HG03060 (cell line): ENCODE measurements at regions not wholly inside any gene's neighbourhood (a gene's known extent, or its start where the extent isn't known, plus 50 kb on each side); places are given as distances from the start of the nearest gene placed in this dataset.

Source experiments
- ATAC-seq: cut with Tn5 transposase; IDR thresholded peaks from one replicate; pipeline ENCODE4 v1.9.1; 2021; ENCODE audit warnings: low read depth, moderate number of reproducible peaks; ENCODE audit not compliant: unreplicated experiment

- no peak for ATAC-seq
These were observed 225.6 kb upstream of the IGFBP3 start for GRCh38 chr7:46146454-46147255.

- no peak for ATAC-seq
These were observed 224.3 kb upstream of the IGFBP3 start for GRCh38 chr7:46145412-46145811.

GRCh38 chr7:46143949-46144917 lies 223.2 kb upstream of the IGFBP3 start:
- ATAC-seq = no peak

- ATAC-seq = no peak
These were observed 222.3 kb upstream of the IGFBP3 start for GRCh38 chr7:46143421-46143820.

GRCh38 chr7:46139079-46139478 lies 218.0 kb upstream of the IGFBP3 start:
- peak; percentile 86 for ATAC-seq

- no peak for ATAC-seq
These were observed 216.7 kb upstream of the IGFBP3 start for GRCh38 chr7:46137725-46138124.

- ATAC-seq = no peak
These were observed 214.5 kb upstream of the IGFBP3 start for GRCh38 chr7:46135557-46135956.

- no peak for ATAC-seq
These were observed 213.7 kb upstream of the IGFBP3 start for GRCh38 chr7:46134795-46135194.

- no peak for ATAC-seq
These were observed 213.3 kb upstream of the IGFBP3 start for GRCh38 chr7:46134385-46134784.

GRCh38 chr7:46133751-46134150 lies 212.7 kb upstream of the IGFBP3 start:
- ATAC-seq = no peak

- no peak for ATAC-seq
These were observed 212.0 kb upstream of the IGFBP3 start for GRCh38 chr7:46133072-46133471.

GRCh38 chr7:46131916-46132795 lies 211.1 kb upstream of the IGFBP3 start:
- ATAC-seq = no peak

GRCh38 chr7:46129831-46130230 lies 208.8 kb upstream of the IGFBP3 start:
- ATAC-seq = no peak

- ATAC-seq = no peak
These were observed 206.7 kb upstream of the IGFBP3 start for GRCh38 chr7:46127814-46128213.

GRCh38 chr7:46126675-46127300 lies 205.7 kb upstream of the IGFBP3 start:
- ATAC-seq = no peak

- ATAC-seq = no peak
These were observed 202.8 kb upstream of the IGFBP3 start for GRCh38 chr7:46123756-46124343.

- ATAC-seq = no peak
These were observed 194.3 kb upstream of the IGFBP3 start for GRCh38 chr7:46115410-46115809.

- ATAC-seq = no peak
These were observed 188.4 kb upstream of the IGFBP3 start for GRCh38 chr7:46109437-46109836.

GRCh38 chr7:46108272-46108671 lies 187.2 kb upstream of the IGFBP3 start:
- no peak for ATAC-seq
